Erythroblast (primary cell): ENCODE measurements at regions not wholly inside any gene's neighbourhood (a gene's known extent, or its start where the extent isn't known, plus 50 kb on each side); places are given as distances from the start of the nearest gene placed in this dataset.

Experiments
- GATA1 ChIP-seq: IDR thresholded peaks from 2 replicates; pipeline ENCODE4 v1.6.1; 2011; ENCODE audit warnings: low read depth, mild to moderate bottlenecking, control low read depth, low read length, moderate library complexity
- POLR2A ChIP-seq: IDR thresholded peaks from 2 replicates; pipeline ENCODE4 v1.6.1; 2011; ENCODE audit warnings: mild to moderate bottlenecking, low read length

GRCh38 chr12:90216020-90216552, 507.4 kb upstream of the ATP2B1 start:
- no peak for TF ChIP-seq POLR2A
- TF ChIP-seq GATA1, result no peak
